ENCODE measurements at regions not wholly inside any gene's neighbourhood (a gene's known extent, or its start where the extent isn't known, plus 50 kb on each side); places are given as distances from the start of the nearest gene placed in this dataset.

DNA sequence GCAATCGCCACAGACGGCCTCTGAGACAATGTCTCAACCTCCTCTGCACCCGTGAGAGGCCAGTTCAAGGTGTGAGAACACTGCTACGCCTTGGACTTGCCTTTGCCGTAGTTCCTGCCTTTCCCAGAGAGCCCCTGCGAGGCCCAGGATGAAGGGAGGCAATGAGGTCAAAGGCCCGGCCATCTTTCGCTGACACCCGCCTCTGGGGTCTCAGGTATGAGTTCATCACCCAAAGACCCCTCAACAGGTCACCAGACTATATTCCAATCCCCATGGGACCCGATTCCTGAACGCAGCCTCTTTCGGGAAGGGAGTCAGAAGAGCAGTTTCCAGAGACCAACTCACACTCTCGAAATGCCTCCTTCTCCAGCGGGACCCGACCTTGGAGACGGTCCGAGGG, 573.5 kb downstream of the KCNJ18 start:
- TF ChIP-seq CTCF (IDR thresholded peaks at IDR 0.05) = no peak
- CTCF ChIA-PET = no interaction called here
- DNase-seq = peak; percentile 6
- intact Hi-C loops (cut with micrococcal nuclease) = no loop called here
- no peaks in the 10 kb centered on the region for H3K4me1 Mint-ChIP-seq
- H3K27me3 Mint-ChIP-seq = no peaks in the 10 kb centered on the region
- no peaks in the 10 kb centered on the region for H3K36me3 Mint-ChIP-seq (ENCODE audit: low read depth)
- H3K4me3 Mint-ChIP-seq = no peak overlapping the region
- peaks cover 4% of the 10 kb centered on the region for H3K9me3 Mint-ChIP-seq
- POLR2A ChIA-PET = no interaction called here
- H3K27ac Mint-ChIP-seq = no peak overlapping the region
- no peak for ATAC-seq (ENCODE audit: low read depth)

DNA sequence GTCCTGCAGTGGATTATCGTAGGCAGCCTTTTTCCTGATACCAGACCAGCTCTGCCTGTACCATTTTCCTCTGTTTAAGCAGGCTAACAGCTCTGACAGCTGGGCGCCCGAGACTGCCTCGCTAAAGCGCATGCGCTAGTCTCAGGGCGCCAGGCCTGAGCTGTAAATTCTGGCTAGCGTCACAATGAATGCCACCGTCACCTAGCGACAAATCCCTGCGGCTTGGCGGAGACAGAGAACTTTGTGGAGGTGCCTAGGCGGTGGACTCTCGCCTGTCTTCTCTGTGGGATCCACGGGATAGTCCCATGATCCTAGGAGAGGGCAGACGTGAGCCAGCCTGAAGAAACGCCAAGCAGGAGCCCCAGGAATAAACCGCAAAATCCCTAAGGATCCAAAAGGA, 573.9 kb downstream of the KCNJ18 start:
- DNase-seq = peak; percentile 5

DNA sequence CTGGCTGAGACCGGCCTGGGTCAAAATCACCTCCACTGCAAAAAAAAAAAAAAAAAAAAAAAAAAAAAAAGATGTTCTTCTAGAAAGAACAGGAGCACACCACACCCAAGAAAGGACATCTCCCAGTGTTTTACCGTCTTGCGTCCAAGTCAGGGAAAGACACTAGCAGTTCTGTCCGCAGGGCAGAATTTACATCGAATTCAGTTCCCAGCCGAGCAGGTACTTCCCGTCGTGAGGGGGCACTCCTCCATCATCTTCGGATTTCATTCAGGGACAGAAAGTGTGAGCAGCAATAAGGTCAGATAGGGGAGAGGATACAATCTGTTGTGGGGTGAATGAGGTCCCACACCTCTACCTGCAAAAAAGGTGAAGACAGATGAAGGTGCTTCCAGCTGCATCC, 574.7 kb downstream of the KCNJ18 start:
- Mint-ChIP-seq H3K27ac (no peak overlapping the region), H3K36me3 (ENCODE audit: low read depth) (no peaks in the 10 kb centered on the region), H3K27me3 (no peaks in the 10 kb centered on the region), H3K9me3 (peaks cover 12% of the 10 kb centered on the region), H3K4me3 (no peak overlapping the region), H3K4me1 (no peaks in the 10 kb centered on the region)
- intact Hi-C loops (cut with micrococcal nuclease) = no loop called here
- ATAC-seq (ENCODE audit: low read depth) = no peak
- no peak for TF ChIP-seq CTCF (IDR thresholded peaks at IDR 0.05)
- POLR2A ChIA-PET = no interaction called here
- CTCF ChIA-PET = no interaction called here
- DNase-seq = no peak

More for the DNA sequence above, 573.9 kb downstream of the KCNJ18 start:
- no peak overlapping the region for H3K27ac Mint-ChIP-seq
- POLR2A ChIA-PET = no interaction called here
- intact Hi-C loops (cut with micrococcal nuclease) = no loop called here
- no peaks in the 10 kb centered on the region for H3K36me3 Mint-ChIP-seq (ENCODE audit: low read depth)
- H3K4me1 Mint-ChIP-seq = no peaks in the 10 kb centered on the region
- no peak for ATAC-seq (ENCODE audit: low read depth)
- peaks cover 6% of the 10 kb centered on the region for H3K9me3 Mint-ChIP-seq
- TF ChIP-seq CTCF (IDR thresholded peaks at IDR 0.05) = no peak
- H3K27me3 Mint-ChIP-seq = no peaks in the 10 kb centered on the region
- CTCF ChIA-PET = no interaction called here
- no peak overlapping the region for H3K4me3 Mint-ChIP-seq

DNA sequence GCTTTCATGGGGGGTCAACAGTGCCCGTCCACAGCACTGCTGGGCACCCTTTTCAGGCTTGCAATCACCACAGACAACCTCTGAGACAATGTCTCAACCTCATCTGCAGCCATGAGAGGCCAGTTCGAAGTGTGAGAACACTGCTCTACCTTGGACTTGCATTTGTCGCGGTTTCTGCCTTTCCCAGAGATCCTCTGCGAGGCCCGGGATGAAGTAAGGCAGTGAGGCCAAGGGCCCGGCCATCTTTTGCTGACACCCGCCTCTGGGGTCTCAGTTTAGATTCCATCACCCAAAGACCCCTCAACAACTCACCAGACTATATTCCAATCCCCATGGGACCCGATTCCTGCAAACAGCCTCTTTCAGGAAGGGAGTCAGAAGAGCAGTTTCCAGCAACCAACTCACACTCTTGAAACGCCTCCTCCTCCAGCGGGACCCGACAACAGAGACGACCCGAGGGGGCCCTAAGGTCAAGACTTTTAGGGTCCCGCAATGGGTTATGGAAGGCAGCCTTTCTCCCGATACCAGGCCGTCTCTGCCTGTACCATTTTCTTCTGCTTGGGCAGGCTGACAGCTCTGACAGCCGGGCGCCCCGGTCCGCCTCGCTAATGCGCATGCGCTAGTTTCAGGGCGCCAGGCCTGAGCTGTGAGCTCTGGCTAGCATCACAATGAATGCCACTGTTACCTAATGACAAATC, 576.0 kb downstream of the KCNJ18 start:
- Mint-ChIP-seq H3K4me1 (no peaks in the 10 kb centered on the region), H3K27ac (no peak overlapping the region), H3K9me3 (peaks cover 14% of the 10 kb centered on the region), H3K27me3 (no peaks in the 10 kb centered on the region), H3K36me3 (ENCODE audit: low read depth) (no peaks in the 10 kb centered on the region), H3K4me3 (no peak overlapping the region)
- ChIA-PET CTCF (no interaction called here), POLR2A (no interaction called here)
- ATAC-seq (ENCODE audit: low read depth) = no peak
- DNase-seq = no peak
- no peak for TF ChIP-seq CTCF (IDR thresholded peaks at IDR 0.05)
- intact Hi-C loops (cut with micrococcal nuclease) = no loop called here

DNA sequence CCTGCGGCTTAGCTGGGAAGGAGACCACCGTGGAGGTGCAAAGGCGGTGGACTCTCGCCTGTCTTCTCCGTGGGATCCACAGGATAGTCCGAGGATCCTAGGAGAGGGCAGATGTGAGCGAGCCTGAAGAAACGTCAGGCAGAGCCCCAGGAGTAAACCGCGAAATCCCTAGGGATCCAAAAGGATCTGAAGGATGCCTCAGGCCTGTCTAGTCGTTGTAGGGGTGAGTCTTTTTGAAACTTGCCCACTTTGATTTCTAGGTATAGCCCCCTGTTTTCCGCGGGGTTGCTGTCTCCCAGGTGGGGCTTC, 576.5 kb downstream of the KCNJ18 start:
- H3K4me1 Mint-ChIP-seq = no peaks in the 10 kb centered on the region
- H3K27ac Mint-ChIP-seq = no peak overlapping the region
- no peak overlapping the region for H3K4me3 Mint-ChIP-seq
- no peaks in the 10 kb centered on the region for H3K36me3 Mint-ChIP-seq (ENCODE audit: low read depth)
- ATAC-seq (ENCODE audit: low read depth) = no peak
- CTCF ChIA-PET = no interaction called here
- no peaks in the 10 kb centered on the region for H3K27me3 Mint-ChIP-seq
- intact Hi-C loops (cut with micrococcal nuclease) = no loop called here
- H3K9me3 Mint-ChIP-seq = peaks cover 14% of the 10 kb centered on the region
- DNase-seq = peak; percentile 5
- POLR2A ChIA-PET = no interaction called here
- TF ChIP-seq CTCF (IDR thresholded peaks at IDR 0.05) = no peak
